GM23338 (cell line): ENCODE measurements at regions not wholly inside any gene's neighbourhood (a gene's known extent, or its start where the extent isn't known, plus 50 kb on each side); places are given as distances from the start of the nearest gene placed in this dataset.

Source experiments
- ATAC-seq: fragments of 200-7000 bp; cut with Tn5 transposase; 3 replicates; pipeline ENCODE4 v1.9.1; 2020
- DNase-seq: peaks from one replicate; pipeline ENCODE4 v3.0.0-alpha.2; 2015; ENCODE audit warnings: low spot score
- H2AFZ ChIP-seq: fragments of 200-600 bp; sonication (generic); 2 replicates; pipeline ENCODE4 v1.8.0; 2016; ENCODE audit warnings: antibody characterized with exemption, mild to moderate bottlenecking, moderate library complexity
- H3F3A ChIP-seq: fragments of 200-600 bp; sonication (generic); replicated peaks from 2 replicates; pipeline ENCODE4 v1.8.0; 2017; ENCODE audit warnings: antibody characterized with exemption, mixed run types, low read depth
- H3K27ac ChIP-seq: fragments of 200-600 bp; sonication (generic); 2 replicates; pipeline ENCODE4 v1.6.1; 2016; ENCODE audit warnings: low read depth
- H3K27me3 ChIP-seq: fragments of 200-600 bp; sonication (generic); 2 replicates; pipeline ENCODE4 v1.8.0; 2016; ENCODE audit warnings: mild to moderate bottlenecking, mixed run types, moderate library complexity; ENCODE audit not compliant: insufficient read depth
- H3K36me3 ChIP-seq: fragments of 200-600 bp; sonication (generic); 2 replicates; pipeline ENCODE4 v1.8.0; 2016; ENCODE audit warnings: mild to moderate bottlenecking; ENCODE audit not compliant: insufficient read depth
- H3K4me1 ChIP-seq: fragments of 200-600 bp; sonication (generic); 2 replicates; pipeline ENCODE4 v1.8.0; 2016; ENCODE audit warnings: mild to moderate bottlenecking, moderate library complexity; ENCODE audit not compliant: insufficient read depth
- H3K4me2 ChIP-seq: fragments of 200-600 bp; sonication (generic); 2 replicates; pipeline ENCODE4 v1.7.1; 2017; ENCODE audit warnings: mixed run types
- H3K4me3 ChIP-seq: fragments of 200-600 bp; sonication (generic); 2 replicates; pipeline ENCODE4 v1.6.1; 2016; ENCODE audit warnings: mixed run types
- H3K79me2 ChIP-seq: fragments of 200-600 bp; sonication (generic); replicated peaks from 2 replicates; pipeline ENCODE4 v1.8.0; 2017; ENCODE audit warnings: mild to moderate bottlenecking; ENCODE audit not compliant: insufficient read depth
- H3K9me2 ChIP-seq: fragments of 200-600 bp; sonication (generic); 2 replicates; pipeline ENCODE4 v1.8.0; 2017; ENCODE audit not compliant: insufficient read depth
- H4K20me1 ChIP-seq: fragments of 200-600 bp; sonication (generic); replicated peaks from 2 replicates; pipeline ENCODE4 v1.8.0; 2017; ENCODE audit warnings: mild to moderate bottlenecking; ENCODE audit not compliant: insufficient read depth
- H3K27ac Mint-ChIP-seq: 2 replicates; pipeline ENCODE4 v1.8.0; 2020; ENCODE audit warnings: inconsistent platforms, mild to moderate bottlenecking, moderate library complexity, mixed read lengths
- H3K27me3 Mint-ChIP-seq: 3 replicates; pipeline ENCODE4 v1.8.0; 2022; ENCODE audit warnings: low read depth, mild to moderate bottlenecking, moderate library complexity, mixed read lengths, inconsistent platforms; ENCODE audit not compliant: insufficient read depth, poor library complexity
- H3K36me3 Mint-ChIP-seq: 3 replicates; pipeline ENCODE4 v1.8.0; 2021; ENCODE audit warnings: low read depth, mild to moderate bottlenecking, inconsistent platforms, moderate library complexity, mixed read lengths
- H3K4me1 Mint-ChIP-seq: 3 replicates; pipeline ENCODE4 v1.8.0; 2020; ENCODE audit warnings: mild to moderate bottlenecking, inconsistent platforms, mixed read lengths
- H3K4me3 Mint-ChIP-seq: 3 replicates; pipeline ENCODE4 v1.8.0; 2021; ENCODE audit warnings: moderate library complexity, mild to moderate bottlenecking, inconsistent platforms, mixed read lengths
- H3K9me3 Mint-ChIP-seq: 3 replicates; pipeline ENCODE4 v1.8.0; 2020; ENCODE audit warnings: moderate library complexity, mild to moderate bottlenecking, inconsistent platforms, mixed read lengths
- CREB1 ChIP-seq: fragments of 250-450 bp; sonication (Bioruptor Pico); IDR thresholded peaks from 2 replicates; pipeline ENCODE4 v1.5.0; 2020; ENCODE audit warnings: low read depth, mild to moderate bottlenecking, moderate library complexity
- CTCF ChIP-seq, 2 experiments: fragments of 200-600 bp in 1 of 2; sonication (generic) in 1 of 2; conservative IDR thresholded peaks; 2 replicates each; pipeline versions ENCODE4 v1.5.1 to v1.6.1; 2016 to 2017; ENCODE audit warnings: antibody characterized with exemption in 2 of 2, low read depth in 2 of 2, mild to moderate bottlenecking in 2 of 2, moderate library complexity in 1 of 2
- ETS1 ChIP-seq: IDR thresholded peaks from 2 replicates; pipeline ENCODE4 v1.6.1; 2016; ENCODE audit warnings: antibody characterized with exemption
- EZH2 ChIP-seq: fragments of 200-600 bp; sonication (generic); IDR thresholded peaks from one replicate; pipeline ENCODE4 v1.8.0; 2017; ENCODE audit warnings: antibody characterized with exemption, mild to moderate bottlenecking, low read depth; ENCODE audit not compliant: unreplicated experiment
- EZH2phosphoT487 ChIP-seq: fragments of 200-600 bp; sonication (generic); IDR thresholded peaks from one replicate; pipeline ENCODE4 v1.8.1; 2018; ENCODE audit warnings: antibody characterized with exemption; ENCODE audit not compliant: unreplicated experiment
- JUNB ChIP-seq: IDR thresholded peaks from one replicate; pipeline ENCODE4 v1.6.1; 2016; ENCODE audit warnings: antibody characterized with exemption; ENCODE audit not compliant: unreplicated experiment
- NANOG ChIP-seq: IDR thresholded peaks from 2 replicates; pipeline ENCODE4 v1.6.1; 2016; ENCODE audit warnings: antibody characterized with exemption, borderline replicate concordance
- POLR2AphosphoS5 ChIP-seq: IDR thresholded peaks from 2 replicates; pipeline ENCODE4 v1.6.1; 2016; ENCODE audit warnings: antibody characterized with exemption, low read depth
- REST ChIP-seq: IDR thresholded peaks from one replicate; pipeline ENCODE4 v1.6.1; 2018; ENCODE audit warnings: antibody characterized with exemption; ENCODE audit not compliant: unreplicated experiment

GRCh38 chr9:78620303-78620702, 323.4 kb downstream of the PSAT1 start (continued):
- TF ChIP-seq CTCF (conservative IDR thresholded peaks at IDR 0.05; ENCODE audit: low read depth in 2 of 2) (no peak), EZH2 (no peak), NANOG (no peak), JUNB (no peak), ETS1 (no peak)

- no peak overlapping the region for H3K27ac ChIP-seq
- no peak overlapping the region for H2AFZ ChIP-seq
- no peak for ATAC-seq
- TF ChIP-seq EZH2phosphoT487 (no peak), CTCF (conservative IDR thresholded peaks at IDR 0.05; ENCODE audit: low read depth in 2 of 2) (no peak), ETS1 (no peak), NANOG (no peak), CREB1 (no peak), REST (no peak), POLR2AphosphoS5 (no peak)
Measured at GRCh38 chr9:78620764-78621163, 323.8 kb downstream of the PSAT1 start.

More at GRCh38 chr9:78620764-78621163, 323.8 kb downstream of the PSAT1 start:
- Histone ChIP-seq H3K4me1 (no peaks in the 10 kb centered on the region), H3K4me2 (no peak overlapping the region), H3K36me3 (no peaks in the 10 kb centered on the region), H3K4me3 (no peak overlapping the region), H3K79me2 (no peaks in the 10 kb centered on the region), H4K20me1 (no peaks in the 10 kb centered on the region; the same call in 1 of the 2 replicates), H3K9me2 (0 out of 2 replicates have a peak, but pooled peaks cover 1% of the 10 kb centered on the region), H3K27me3 (no peaks in the 10 kb centered on the region), H3F3A (no peaks in the 10 kb centered on the region)
- Mint-ChIP-seq H3K27me3 (peaks cover 5% of the 10 kb centered on the region), H3K4me3 (no peak overlapping the region), H3K27ac (no peak overlapping the region), H3K4me1 (no peaks in the 10 kb centered on the region), H3K36me3 (no peaks in the 10 kb centered on the region), H3K9me3 (no peaks in the 10 kb centered on the region)
- DNase-seq = no peak
